Dendritic cell treated with granulocyte-macrophage colony-stimulating factor and Interleukin-4, amounts not matched to agents 40 ng/mL and 50 ng/mL, for 4 days (primary cell): ENCODE measurements at regions not wholly inside any gene's neighbourhood (a gene's known extent, or its start where the extent isn't known, plus 50 kb on each side); places are given as distances from the start of the nearest gene placed in this dataset.

Experiments used
- H3K27ac Mint-ChIP-seq: one replicate; pipeline ENCODE4 v1.8.0; 2022; ENCODE audit warnings: mild to moderate bottlenecking, mixed read lengths
- H3K27me3 Mint-ChIP-seq: one replicate; pipeline ENCODE4 v1.8.0; 2022; ENCODE audit warnings: mild to moderate bottlenecking, mixed read lengths
- H3K36me3 Mint-ChIP-seq: one replicate; pipeline ENCODE4 v1.8.0; 2022; ENCODE audit warnings: low read depth, mixed read lengths
- H3K4me1 Mint-ChIP-seq: one replicate; pipeline ENCODE4 v1.8.0; 2022; ENCODE audit warnings: low read depth, mixed read lengths
- H3K4me3 Mint-ChIP-seq: one replicate; pipeline ENCODE4 v1.8.0; 2022; ENCODE audit warnings: mild to moderate bottlenecking, moderate library complexity, mixed read lengths
- H3K9me3 Mint-ChIP-seq: one replicate; pipeline ENCODE4 v1.8.0; 2022; ENCODE audit warnings: mixed read lengths
- intact Hi-C: fragments of 100-400 bp; cut with micrococcal nuclease; formaldehyde crosslinking; loops from one replicate; pipeline ENCODE4 v1.15.0; 2022

- H3K4me3 Mint-ChIP-seq: no peak overlapping the region
- intact Hi-C loops: no loop called here
- H3K9me3 Mint-ChIP-seq: peaks cover 22% of the 10 kb centered on the region
- H3K36me3 Mint-ChIP-seq: no peaks in the 10 kb centered on the region
- H3K4me1 Mint-ChIP-seq: no peaks in the 10 kb centered on the region
- H3K27ac Mint-ChIP-seq: no peak overlapping the region
- no peaks in the 10 kb centered on the region for H3K27me3 Mint-ChIP-seq
These were observed 168.6 kb upstream of the IFNG-AS1 start for GRCh38 chr12:67820694-67821093.

DNA sequence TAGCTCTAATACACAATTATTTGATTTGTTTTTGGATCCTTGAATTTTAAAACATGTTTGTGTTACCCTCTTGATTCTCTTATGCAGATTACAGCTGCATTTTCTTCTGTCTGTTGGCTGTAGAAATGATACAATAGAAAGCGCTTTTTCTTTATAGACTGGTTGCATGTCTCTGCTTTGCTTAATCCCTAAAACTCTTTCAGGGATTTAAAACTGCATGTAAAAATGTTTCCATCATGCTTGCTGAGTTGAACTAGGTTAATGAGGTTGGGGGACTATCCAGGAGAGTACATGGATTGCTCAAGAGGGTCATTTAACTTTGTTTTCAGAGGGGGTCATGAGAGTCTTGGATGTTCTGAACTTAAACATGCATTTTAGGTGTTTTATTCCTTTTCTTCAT lies 166.4 kb upstream of the IFNG-AS1 start:
- Mint-ChIP-seq H3K27me3 (no peaks in the 10 kb centered on the region), H3K4me3 (no peak overlapping the region), H3K9me3 (peaks cover 8% of the 10 kb centered on the region), H3K4me1 (no peaks in the 10 kb centered on the region), H3K27ac (no peak overlapping the region), H3K36me3 (no peaks in the 10 kb centered on the region)
- intact Hi-C loops: no loop called here

- no peaks in the 10 kb centered on the region for H3K4me1 Mint-ChIP-seq
- no peaks in the 10 kb centered on the region for H3K9me3 Mint-ChIP-seq
- no peak overlapping the region for H3K27ac Mint-ChIP-seq
- intact Hi-C loops: no loop called here
- no peak overlapping the region for H3K4me3 Mint-ChIP-seq
- no peaks in the 10 kb centered on the region for H3K27me3 Mint-ChIP-seq
- no peaks in the 10 kb centered on the region for H3K36me3 Mint-ChIP-seq
These were observed 163.1 kb upstream of the IFNG-AS1 start for GRCh38 chr12:67826148-67826547.

DNA sequence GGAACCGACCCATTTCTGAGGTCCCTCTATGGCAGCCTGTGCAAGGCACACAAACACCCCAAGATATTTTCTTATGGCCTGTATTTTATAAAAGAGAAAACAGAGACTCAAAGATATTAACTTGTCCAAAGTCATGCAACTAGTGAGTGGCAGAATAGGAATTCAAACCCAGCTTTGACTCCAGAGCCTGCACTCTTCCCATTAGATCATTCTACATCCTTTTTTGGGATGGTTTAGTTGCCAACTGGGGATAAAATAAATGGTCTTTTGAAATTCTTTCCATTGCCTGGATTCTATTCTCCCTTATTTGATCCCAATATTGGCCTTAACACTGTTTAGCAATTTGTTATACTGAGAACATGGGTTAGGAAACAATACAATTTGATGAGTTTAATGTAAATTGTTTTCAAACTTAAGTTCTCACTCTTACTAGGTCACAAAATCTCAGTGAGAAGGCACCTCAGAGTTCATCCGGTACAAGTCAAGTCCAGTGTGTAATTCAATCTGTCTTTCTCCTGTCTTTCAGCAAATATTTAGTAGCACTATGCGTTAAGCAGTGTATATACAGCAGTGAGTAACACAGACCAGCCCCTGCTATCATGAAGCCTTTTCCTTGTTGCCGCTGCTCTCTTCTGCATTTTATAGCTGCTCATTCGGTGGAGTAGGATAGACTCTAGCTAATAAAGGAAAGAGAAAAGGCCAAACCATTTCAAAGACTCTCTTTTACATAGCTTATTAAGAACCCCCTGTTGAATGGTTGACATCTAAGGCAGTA lies 162.1 kb upstream of the IFNG-AS1 start:
- Mint-ChIP-seq H3K4me1 (no peaks in the 10 kb centered on the region), H3K36me3 (no peaks in the 10 kb centered on the region), H3K4me3 (no peak overlapping the region), H3K27ac (no peak overlapping the region), H3K27me3 (no peaks in the 10 kb centered on the region), H3K9me3 (no peaks in the 10 kb centered on the region)
- intact Hi-C loops: no loop called here

- Mint-ChIP-seq H3K9me3 (no peaks in the 10 kb centered on the region), H3K27ac (no peak overlapping the region), H3K4me3 (no peak overlapping the region), H3K4me1 (no peaks in the 10 kb centered on the region), H3K27me3 (no peaks in the 10 kb centered on the region), H3K36me3 (no peaks in the 10 kb centered on the region)
- intact Hi-C loops: no loop called here
These were observed 161.3 kb upstream of the IFNG-AS1 start for GRCh38 chr12:67827820-67828383.

GRCh38 chr12:67829896-67830295 lies 159.4 kb upstream of the IFNG-AS1 start:
- no peak overlapping the region for H3K27ac Mint-ChIP-seq
- H3K27me3 Mint-ChIP-seq: no peaks in the 10 kb centered on the region
- H3K36me3 Mint-ChIP-seq: no peaks in the 10 kb centered on the region
- intact Hi-C loops: no loop called here
- peaks cover 5% of the 10 kb centered on the region for H3K9me3 Mint-ChIP-seq
- no peak overlapping the region for H3K4me3 Mint-ChIP-seq
- H3K4me1 Mint-ChIP-seq: no peaks in the 10 kb centered on the region

- Mint-ChIP-seq H3K9me3 (peaks cover 28% of the 10 kb centered on the region), H3K36me3 (no peaks in the 10 kb centered on the region), H3K27ac (no peak overlapping the region), H3K4me3 (no peak overlapping the region), H3K27me3 (peaks cover 2% of the 10 kb centered on the region), H3K4me1 (no peaks in the 10 kb centered on the region)
- intact Hi-C loops: no loop called here
These were observed 157.1 kb upstream of the IFNG-AS1 start for GRCh38 chr12:67832155-67832554.

GRCh38 chr12:67833602-67834001 lies 155.6 kb upstream of the IFNG-AS1 start:
- Mint-ChIP-seq H3K27ac (no peak overlapping the region), H3K36me3 (no peaks in the 10 kb centered on the region), H3K4me1 (no peaks in the 10 kb centered on the region), H3K4me3 (no peak overlapping the region), H3K27me3 (peaks cover 2% of the 10 kb centered on the region), H3K9me3 (peaks cover 40% of the 10 kb centered on the region)
- intact Hi-C loops: no loop called here

DNA sequence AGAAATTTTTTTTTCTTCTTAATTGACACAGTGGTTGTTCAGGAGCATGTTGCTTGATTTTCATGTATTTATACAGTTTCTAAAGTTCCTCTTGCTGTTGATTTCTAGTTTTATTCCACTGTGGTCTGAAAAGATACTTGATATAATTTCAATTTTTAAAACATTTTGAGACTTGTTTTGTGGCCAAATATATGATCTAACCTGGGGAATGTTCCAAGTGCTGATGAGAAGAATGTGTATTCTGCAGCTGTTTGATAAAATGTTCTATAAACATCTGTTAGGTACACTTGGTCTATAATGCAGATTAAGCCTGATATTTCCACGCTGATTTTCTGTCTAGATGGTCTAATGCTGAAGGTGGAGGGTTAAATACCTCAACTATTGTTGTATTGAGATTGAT lies 151.4 kb upstream of the IFNG-AS1 start:
- Mint-ChIP-seq H3K27me3 (peaks cover 2% of the 10 kb centered on the region), H3K27ac (no peak overlapping the region), H3K4me3 (no peak overlapping the region), H3K36me3 (no peaks in the 10 kb centered on the region), H3K9me3 (peaks cover 61% of the 10 kb centered on the region), H3K4me1 (no peaks in the 10 kb centered on the region)
- intact Hi-C loops: no loop called here

GRCh38 chr12:67842124-67842523 lies 147.1 kb upstream of the IFNG-AS1 start:
- Mint-ChIP-seq H3K4me3 (no peak overlapping the region), H3K36me3 (no peaks in the 10 kb centered on the region), H3K9me3 (peaks cover 33% of the 10 kb centered on the region), H3K4me1 (no peaks in the 10 kb centered on the region), H3K27ac (no peak overlapping the region), H3K27me3 (no peaks in the 10 kb centered on the region)
- intact Hi-C loops: no loop called here

GRCh38 chr12:67843257-67843656 lies 146.0 kb upstream of the IFNG-AS1 start:
- intact Hi-C loops: no loop called here
- H3K36me3 Mint-ChIP-seq: no peaks in the 10 kb centered on the region
- H3K4me3 Mint-ChIP-seq: no peak overlapping the region
- no peaks in the 10 kb centered on the region for H3K4me1 Mint-ChIP-seq
- H3K27ac Mint-ChIP-seq: no peak overlapping the region
- peaks cover 24% of the 10 kb centered on the region for H3K9me3 Mint-ChIP-seq
- H3K27me3 Mint-ChIP-seq: no peaks in the 10 kb centered on the region

GRCh38 chr12:67852701-67853100 lies 136.5 kb upstream of the IFNG-AS1 start:
- intact Hi-C loops: no loop called here
- Mint-ChIP-seq H3K4me1 (no peaks in the 10 kb centered on the region), H3K27me3 (peaks cover 2% of the 10 kb centered on the region), H3K27ac (no peak overlapping the region), H3K9me3 (no peaks in the 10 kb centered on the region), H3K4me3 (no peak overlapping the region), H3K36me3 (no peaks in the 10 kb centered on the region)

- intact Hi-C loops: no loop called here
- H3K36me3 Mint-ChIP-seq: no peaks in the 10 kb centered on the region
- H3K4me3 Mint-ChIP-seq: no peak overlapping the region
These were observed 136.0 kb upstream of the IFNG-AS1 start for GRCh38 chr12:67853204-67853603.

GRCh38 chr12:67854351-67854750 lies 134.9 kb upstream of the IFNG-AS1 start:
- H3K9me3 Mint-ChIP-seq: no peaks in the 10 kb centered on the region
- intact Hi-C loops: no loop called here
- H3K27ac Mint-ChIP-seq: no peak overlapping the region

More at GRCh38 chr12:67853204-67853603, 136.0 kb upstream of the IFNG-AS1 start:
- no peaks in the 10 kb centered on the region for H3K4me1 Mint-ChIP-seq
- H3K27me3 Mint-ChIP-seq: peaks cover 2% of the 10 kb centered on the region
- no peaks in the 10 kb centered on the region for H3K9me3 Mint-ChIP-seq
- H3K27ac Mint-ChIP-seq: no peak overlapping the region

DNA sequence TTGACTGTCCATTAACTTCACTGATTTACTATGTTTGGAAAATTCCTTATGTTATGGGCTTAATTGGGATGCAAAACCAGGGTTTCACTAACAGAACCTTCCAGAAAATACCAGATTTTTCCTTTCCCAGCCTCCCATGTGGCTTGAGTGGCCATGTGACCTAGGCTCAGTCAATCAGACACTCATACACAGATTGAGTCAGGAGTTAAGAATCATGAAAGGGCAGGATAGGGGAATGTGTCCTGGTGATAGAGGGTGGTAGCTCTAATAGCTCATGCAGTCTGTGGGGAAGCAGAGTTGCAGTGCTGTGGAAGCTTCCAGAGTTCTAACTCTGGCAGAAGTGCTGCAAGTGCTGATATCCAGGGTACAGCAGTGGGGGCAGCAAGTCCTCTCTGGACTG lies 134.1 kb upstream of the IFNG-AS1 start:
- no peak overlapping the region for H3K4me3 Mint-ChIP-seq
- no peaks in the 10 kb centered on the region for H3K9me3 Mint-ChIP-seq
- no peaks in the 10 kb centered on the region for H3K4me1 Mint-ChIP-seq
- no peaks in the 10 kb centered on the region for H3K36me3 Mint-ChIP-seq
- intact Hi-C loops: no loop called here
- H3K27me3 Mint-ChIP-seq: peaks cover 2% of the 10 kb centered on the region
- no peak overlapping the region for H3K27ac Mint-ChIP-seq

More at GRCh38 chr12:67854351-67854750, 134.9 kb upstream of the IFNG-AS1 start:
- no peaks in the 10 kb centered on the region for H3K4me1 Mint-ChIP-seq
- no peaks in the 10 kb centered on the region for H3K36me3 Mint-ChIP-seq
- no peak overlapping the region for H3K4me3 Mint-ChIP-seq
- peaks cover 2% of the 10 kb centered on the region for H3K27me3 Mint-ChIP-seq
